ENCODE measurements at regions not wholly inside any gene's neighbourhood (a gene's known extent, or its start where the extent isn't known, plus 50 kb on each side); places are given as distances from the start of the nearest gene placed in this dataset.

- no peak for DNase-seq
- Histone ChIP-seq H3K27me3 (no peaks in the 10 kb centered on the region), H3K4me3 (ENCODE audit: low read depth, low read length) (no peak overlapping the region), H3K4me1 (no peaks in the 10 kb centered on the region), H3K36me3 (no peaks in the 10 kb centered on the region), H3K9me3 (no peaks in the 10 kb centered on the region)
- TF ChIP-seq, protein P1, sequence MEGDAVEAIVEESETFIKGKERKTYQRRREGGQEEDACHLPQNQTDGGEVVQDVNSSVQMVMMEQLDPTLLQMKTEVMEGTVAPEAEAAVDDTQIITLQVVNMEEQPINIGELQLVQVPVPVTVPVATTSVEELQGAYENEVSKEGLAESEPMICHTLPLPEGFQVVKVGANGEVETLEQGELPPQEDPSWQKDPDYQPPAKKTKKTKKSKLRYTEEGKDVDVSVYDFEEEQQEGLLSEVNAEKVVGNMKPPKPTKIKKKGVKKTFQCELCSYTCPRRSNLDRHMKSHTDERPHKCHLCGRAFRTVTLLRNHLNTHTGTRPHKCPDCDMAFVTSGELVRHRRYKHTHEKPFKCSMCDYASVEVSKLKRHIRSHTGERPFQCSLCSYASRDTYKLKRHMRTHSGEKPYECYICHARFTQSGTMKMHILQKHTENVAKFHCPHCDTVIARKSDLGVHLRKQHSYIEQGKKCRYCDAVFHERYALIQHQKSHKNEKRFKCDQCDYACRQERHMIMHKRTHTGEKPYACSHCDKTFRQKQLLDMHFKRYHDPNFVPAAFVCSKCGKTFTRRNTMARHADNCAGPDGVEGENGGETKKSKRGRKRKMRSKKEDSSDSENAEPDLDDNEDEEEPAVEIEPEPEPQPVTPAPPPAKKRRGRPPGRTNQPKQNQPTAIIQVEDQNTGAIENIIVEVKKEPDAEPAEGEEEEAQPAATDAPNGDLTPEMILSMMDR (IDR thresholded peaks at IDR 0.05; ENCODE audit: low read depth, low read length) = peak; percentile 21; the same call in 1 of the 2 replicates
These were observed 1062.2 kb upstream of the EPHA6 start for GRCh38 chr3:95752199-95752598.

GRCh38 chr3:95758707-95759106, 1055.7 kb upstream of the EPHA6 start:
- TF ChIP-seq, protein P1 (IDR thresholded peaks at IDR 0.05; ENCODE audit: low read depth, low read length) = no peak
- Histone ChIP-seq H3K27me3 (no peaks in the 10 kb centered on the region), H3K9me3 (no peaks in the 10 kb centered on the region), H3K4me3 (ENCODE audit: low read depth, low read length) (no peak overlapping the region), H3K36me3 (no peaks in the 10 kb centered on the region), H3K4me1 (no peaks in the 10 kb centered on the region)
- DNase-seq = no peak

GRCh38 chr3:95759614-95760301, 1054.6 kb upstream of the EPHA6 start:
- Histone ChIP-seq H3K9me3 (no peaks in the 10 kb centered on the region), H3K27me3 (no peaks in the 10 kb centered on the region), H3K36me3 (no peaks in the 10 kb centered on the region), H3K4me3 (ENCODE audit: low read depth, low read length) (no peak overlapping the region), H3K4me1 (no peaks in the 10 kb centered on the region)
- no peak for DNase-seq
- TF ChIP-seq, protein P1 (IDR thresholded peaks at IDR 0.05; ENCODE audit: low read depth, low read length) = no peak

DNA sequence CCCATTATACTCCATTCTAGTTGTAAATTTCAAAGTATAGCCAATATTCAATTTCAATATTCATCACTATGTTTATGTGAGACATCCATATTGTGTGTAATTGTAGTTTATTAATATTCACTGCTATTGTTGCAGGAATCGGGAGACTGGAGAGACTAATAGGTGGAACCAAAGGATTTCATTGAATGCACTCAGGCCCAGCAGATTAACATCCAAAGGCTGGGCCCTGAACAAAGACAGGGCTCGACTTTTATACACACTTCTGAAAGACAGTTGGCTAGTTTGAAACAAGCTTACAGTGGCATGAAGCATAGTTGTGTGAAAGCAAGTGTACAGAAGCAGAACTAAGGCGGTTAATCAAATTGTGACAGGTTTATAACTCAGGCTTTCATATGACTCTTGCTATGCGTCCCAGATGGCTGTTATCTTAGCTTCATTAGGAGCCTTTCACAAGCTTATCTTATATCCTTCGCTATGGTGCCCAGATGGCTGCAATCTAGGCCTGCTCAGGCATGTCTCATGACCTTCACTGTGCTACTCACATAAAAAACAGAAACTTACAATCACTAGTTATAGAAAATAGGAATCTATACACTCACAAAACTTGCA, 1038.8 kb upstream of the EPHA6 start:
- TF ChIP-seq, protein P1 (IDR thresholded peaks at IDR 0.05; ENCODE audit: low read depth, low read length) = no peak
- Histone ChIP-seq H3K27me3 (no peaks in the 10 kb centered on the region), H3K9me3 (no peaks in the 10 kb centered on the region; the same call in none of the 2 replicates), H3K4me1 (no peaks in the 10 kb centered on the region), H3K4me3 (ENCODE audit: low read depth, low read length) (no peak overlapping the region), H3K36me3 (no peaks in the 10 kb centered on the region)
- DNase-seq = peak; percentile 29

- Histone ChIP-seq H3K9me3 (no peaks in the 10 kb centered on the region; the same call in 1 of the 2 replicates), H3K4me1 (no peaks in the 10 kb centered on the region), H3K4me3 (ENCODE audit: low read depth, low read length) (no peak overlapping the region), H3K36me3 (no peaks in the 10 kb centered on the region), H3K27me3 (no peaks in the 10 kb centered on the region)
- no peak for DNase-seq
- TF ChIP-seq, protein P1 (IDR thresholded peaks at IDR 0.05; ENCODE audit: low read depth, low read length) = no peak
These were observed 1032.8 kb upstream of the EPHA6 start for GRCh38 chr3:95781598-95781997.

GRCh38 chr3:95789111-95789510, 1025.3 kb upstream of the EPHA6 start:
- no peaks in the 10 kb centered on the region for H3K36me3 ChIP-seq
- H3K27me3 ChIP-seq = no peaks in the 10 kb centered on the region
- H3K9me3 ChIP-seq = no peaks in the 10 kb centered on the region
- DNase-seq = no peak
- H3K4me3 ChIP-seq (ENCODE audit: low read depth, low read length) = no peak overlapping the region
- H3K4me1 ChIP-seq = no peaks in the 10 kb centered on the region
- TF ChIP-seq, protein P1 (IDR thresholded peaks at IDR 0.05; ENCODE audit: low read depth, low read length) = no peak
